ENCODE measurements at regions not wholly inside any gene's neighbourhood (a gene's known extent, or its start where the extent isn't known, plus 50 kb on each side); places are given as distances from the start of the nearest gene placed in this dataset.
"Not testable (repeated sequence)": the region's sequence is repeated elsewhere in the genome, so short reads cannot be mapped to it uniquely, and the experiment has no call there.

DNA sequence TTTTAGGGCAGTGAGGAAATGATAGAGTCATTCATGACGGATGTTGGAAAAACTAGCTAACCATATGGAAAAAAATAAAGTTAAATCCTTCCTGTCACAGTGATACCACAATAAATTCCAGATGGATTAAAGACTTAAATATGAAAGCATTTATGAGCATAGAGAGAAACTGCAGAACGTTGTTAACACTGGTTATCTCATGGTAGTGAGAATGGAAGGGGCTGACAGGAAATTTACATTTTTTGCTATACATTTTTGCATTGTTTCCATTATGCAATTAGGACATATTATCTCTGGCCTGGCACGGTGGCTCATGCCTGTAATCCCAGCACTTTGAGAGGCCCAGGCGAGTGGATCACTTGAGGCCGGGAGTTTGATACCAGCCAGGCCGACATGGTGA lies 130.5 kb upstream of the VOPP1 start:
- not testable (repeated sequence) for DNase-seq

DNA sequence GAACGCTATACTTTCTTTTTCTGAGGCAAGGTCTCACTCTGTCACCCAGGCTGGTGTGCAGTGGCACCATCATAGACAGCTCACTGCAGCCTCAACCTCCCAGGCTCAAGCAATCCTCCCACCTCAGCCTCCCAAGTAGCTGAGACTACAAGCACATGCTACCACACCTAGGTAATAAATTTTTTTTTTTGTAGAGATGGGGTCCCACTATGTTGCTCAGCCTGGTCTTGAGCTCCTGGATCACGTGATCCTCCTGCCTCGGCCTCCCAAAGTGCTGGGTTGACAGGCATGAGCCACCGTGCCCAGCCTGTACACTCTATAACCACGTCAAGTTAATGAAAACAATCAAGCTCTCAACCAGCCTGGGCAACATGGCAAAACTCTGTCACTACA lies 127.1 kb upstream of the VOPP1 start:
- not testable (repeated sequence) for DNase-seq

DNA sequence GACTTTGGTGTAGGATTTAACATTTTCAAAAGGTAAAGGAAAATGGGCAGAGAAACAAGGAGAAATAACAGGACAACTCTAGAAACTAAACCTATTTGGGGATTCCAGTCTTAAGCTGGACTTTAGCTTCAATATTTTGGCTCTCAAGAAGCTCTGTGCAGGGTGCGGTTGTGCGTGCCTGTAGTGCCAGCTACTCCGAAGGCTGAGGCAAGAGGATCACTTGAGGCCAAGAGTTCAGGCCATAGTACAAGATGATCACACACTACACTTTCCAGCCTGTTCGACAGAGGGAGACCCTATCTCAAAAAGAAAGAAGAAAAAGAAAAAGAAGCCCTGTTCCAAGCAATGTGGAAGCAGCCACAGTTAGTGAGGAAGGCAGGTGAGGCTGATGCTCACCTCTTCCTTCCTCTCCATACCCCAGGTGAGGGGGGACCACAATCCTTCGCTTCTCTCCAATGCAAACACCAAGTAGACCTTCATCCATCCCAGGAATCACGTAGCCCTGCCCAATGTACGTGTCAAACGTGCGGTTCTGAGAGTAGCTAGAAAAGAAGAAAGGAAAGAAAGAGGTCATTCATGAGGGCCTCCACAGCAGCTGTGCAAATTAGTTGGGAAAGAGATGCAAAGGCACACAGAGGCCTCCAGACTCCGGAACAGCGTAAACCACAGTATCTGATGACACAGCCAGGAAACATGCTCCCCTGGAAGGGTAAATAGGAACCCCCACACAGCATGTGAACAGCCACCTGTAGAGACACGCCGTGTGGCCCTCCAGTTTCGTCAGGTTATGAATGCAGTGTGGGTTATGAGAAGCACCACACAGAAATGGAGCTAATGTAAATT lies 126.5 kb upstream of the VOPP1 start:
- DNase-seq: peak; percentile 5

DNA sequence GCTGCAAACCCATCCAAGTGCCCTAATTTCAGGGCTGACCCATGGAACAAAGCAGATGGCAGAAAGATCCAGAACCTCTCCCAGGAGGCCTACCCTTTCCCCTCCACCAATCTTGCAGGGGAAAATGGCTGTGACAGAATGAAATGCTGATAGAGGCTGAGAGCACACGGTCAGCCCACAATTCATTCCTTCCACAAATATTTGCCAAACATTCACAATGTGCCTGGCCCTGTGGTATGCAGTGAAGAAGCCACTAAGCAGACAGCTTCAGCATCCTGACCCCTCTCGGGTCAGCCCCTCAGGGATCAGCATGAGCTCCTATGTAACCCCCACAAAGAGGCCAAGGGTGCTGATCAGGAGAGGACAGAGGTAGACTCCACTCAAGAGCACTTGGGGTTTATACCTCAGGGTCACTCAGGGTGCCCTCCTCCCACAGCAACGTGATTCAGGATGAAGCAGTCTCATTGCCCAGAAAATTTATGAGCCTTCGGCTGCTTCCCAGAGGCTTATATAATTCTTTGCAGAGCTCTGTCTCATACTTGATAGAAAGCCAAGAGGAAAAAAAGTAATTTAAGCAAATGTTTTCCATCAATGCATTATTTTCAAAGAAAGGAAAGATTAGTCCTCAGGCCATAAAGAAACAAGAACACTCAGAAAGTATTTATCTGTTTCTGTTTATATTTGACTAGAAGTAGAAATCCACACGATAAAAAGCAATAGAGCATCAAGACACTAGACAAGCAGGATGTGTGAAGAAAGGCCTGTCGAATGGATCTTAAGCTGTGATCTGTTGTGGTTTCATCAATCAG lies 123.8 kb upstream of the VOPP1 start:
- not testable (repeated sequence) for DNase-seq

DNA sequence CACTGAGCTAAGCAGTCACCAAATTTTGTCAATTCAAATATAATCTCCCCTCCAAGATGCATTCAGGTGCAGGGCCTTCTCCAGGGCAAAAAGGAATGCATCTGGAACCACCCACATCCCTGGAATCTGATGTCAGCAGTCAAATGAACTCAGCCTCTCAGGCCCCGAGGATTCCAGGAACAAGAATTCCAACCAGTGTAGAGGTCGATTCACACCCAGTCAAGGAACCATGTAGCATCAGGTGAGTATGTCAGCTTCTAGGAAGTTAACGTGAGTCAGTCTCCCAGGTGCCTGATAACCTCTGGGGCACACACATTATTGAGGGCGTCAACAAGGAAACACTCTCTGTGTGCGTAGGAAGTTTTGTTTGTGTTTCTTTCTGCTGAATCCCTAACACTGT lies 122.2 kb upstream of the VOPP1 start:
- not testable (repeated sequence) for DNase-seq

DNA sequence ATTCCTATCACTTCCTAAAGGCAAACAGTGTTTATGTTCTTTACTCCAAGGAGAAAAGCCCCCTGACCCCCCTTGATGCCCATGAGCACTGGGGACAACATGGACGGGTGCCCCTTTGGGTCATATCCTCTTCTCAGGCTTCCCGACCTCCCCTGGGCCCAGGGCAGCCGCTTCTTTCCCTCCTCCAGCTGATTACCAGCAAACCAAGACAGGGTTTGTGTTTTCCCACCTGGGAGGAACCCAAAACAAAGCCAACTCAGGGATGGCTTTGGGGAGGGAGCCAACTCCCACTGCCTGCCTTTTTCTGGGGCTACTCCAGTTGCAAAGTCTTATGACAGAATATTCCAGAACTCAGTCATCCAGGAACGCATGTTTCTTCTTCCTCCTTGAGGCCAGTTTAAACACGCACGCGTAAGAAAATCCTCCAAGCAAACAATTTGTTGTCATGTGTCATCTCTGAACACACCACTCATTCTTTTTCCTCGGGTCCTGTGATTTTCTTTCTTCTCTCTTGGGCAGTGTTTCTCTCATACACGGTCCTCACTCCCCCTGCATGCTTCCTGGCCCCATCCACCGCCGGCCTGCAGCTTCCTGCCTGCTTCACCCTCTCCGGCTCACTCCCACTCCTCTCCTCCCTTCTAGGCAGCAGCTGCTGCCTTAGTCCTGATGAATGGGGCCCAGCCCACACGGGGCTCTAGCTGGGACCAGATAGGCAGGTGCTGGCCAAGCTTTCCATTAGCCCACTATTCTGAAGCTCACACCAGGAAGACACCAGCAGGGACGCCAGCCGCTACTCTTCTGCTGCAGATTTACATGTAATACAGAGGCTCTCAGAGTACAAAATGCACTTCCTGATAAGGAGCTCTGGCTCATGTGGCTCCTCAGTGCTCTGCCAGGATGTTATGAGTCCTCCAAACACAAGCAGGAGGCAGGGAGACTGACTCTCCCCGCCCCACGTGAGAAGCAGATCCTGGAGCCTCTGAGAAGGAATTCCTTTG lies 116.7 kb upstream of the VOPP1 start:
- DNase-seq: not testable (repeated sequence)

DNA sequence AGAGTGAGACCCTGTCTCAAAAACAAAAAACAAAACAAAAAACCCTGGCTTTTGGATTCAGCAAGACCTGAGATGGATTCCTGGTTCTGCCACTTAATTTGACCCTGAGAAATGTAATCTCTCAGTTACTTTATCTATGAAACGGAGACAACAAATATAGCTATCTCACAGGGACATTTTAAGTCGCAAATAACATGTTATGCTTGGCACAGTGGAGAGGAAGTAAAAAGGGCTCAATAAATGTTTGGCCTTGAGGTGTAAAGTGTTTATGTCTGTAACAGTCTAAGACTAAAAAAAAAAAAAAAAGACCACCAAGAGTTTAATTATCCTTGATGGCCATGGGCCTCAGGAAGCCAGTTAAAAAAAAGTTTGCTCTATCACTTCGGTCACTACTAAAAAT lies 116.0 kb upstream of the VOPP1 start:
- not testable (repeated sequence) for DNase-seq

DNA sequence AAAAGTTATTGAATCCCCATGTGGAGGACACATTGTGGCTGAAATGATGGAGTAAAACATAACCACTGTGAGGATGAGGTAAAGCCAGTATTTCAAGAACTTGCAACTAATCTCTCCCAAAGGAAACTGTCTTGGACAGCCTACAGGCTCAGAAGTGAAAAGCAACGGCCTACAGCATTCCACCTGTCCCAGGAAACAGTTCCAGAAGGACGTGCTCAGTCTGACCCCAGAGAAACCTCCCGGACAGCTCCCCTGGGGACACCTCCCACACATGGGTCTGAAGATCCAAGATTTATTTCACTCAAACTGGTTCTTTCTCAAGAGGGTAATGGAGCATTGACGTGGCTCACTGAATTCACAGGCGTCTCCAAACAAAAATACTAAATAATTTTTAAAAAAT lies 115.0 kb upstream of the VOPP1 start:
- DNase-seq: not testable (repeated sequence)

DNA sequence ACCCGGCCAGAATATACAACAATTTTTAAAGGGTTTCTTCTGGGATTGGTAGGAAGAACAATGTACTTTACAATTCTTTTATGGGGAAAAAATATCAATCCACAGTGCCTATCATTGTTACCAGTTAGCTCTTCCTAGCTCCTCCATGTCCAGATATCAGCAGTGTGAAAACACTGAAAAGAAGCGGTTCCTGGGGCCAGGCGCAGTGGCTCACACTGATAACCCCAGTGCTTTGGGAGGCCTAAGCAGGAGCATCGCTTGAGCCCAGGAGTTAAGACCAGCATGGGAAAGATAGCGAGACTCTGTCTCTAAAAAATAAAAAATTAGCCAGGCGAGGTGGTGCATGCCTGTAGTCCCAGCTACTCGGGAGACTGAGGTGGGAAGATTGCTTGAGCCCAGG lies 114.5 kb upstream of the VOPP1 start:
- DNase-seq: not testable (repeated sequence)

DNA sequence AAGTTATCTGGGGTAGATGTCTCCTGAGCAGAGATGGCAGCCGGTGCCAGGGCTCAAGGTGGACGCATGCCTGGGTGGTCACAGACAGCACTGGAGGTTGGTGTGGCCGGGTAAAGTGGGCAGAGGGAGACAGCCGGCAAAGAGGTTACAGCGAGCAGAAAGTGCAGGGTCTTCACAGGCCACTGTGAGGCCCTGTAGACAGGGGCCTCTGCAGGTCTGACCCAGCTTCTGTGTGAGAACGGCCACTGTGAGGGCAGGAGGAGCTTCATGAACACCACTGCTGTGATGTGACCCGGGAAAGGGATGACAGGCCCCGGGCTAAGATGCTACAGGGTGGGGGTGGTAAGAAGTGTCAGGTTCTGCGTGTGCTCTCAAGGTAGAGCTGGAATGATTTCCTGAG lies 111.2 kb upstream of the VOPP1 start:
- DNase-seq: not testable (repeated sequence)

DNA sequence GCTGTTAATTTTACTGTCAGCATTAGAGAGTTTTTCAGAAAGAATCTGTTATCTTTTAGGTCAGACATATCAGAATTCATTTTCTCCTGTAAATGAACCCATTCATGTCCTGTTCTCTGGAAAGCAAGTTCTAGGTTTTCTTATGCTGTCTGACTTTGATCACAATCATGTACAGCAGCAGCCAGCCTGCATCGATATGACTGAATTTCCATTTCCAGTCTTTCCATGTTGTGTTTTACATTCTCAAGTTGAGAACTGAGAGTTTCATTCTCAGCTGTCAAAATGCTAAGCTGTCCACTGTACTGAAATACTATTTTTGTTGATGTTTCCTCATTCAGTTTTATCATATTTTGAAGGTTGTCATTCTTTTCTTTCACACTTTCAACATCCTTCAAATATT lies 103.3 kb upstream of the VOPP1 start:
- DNase-seq: not testable (repeated sequence)

DNA sequence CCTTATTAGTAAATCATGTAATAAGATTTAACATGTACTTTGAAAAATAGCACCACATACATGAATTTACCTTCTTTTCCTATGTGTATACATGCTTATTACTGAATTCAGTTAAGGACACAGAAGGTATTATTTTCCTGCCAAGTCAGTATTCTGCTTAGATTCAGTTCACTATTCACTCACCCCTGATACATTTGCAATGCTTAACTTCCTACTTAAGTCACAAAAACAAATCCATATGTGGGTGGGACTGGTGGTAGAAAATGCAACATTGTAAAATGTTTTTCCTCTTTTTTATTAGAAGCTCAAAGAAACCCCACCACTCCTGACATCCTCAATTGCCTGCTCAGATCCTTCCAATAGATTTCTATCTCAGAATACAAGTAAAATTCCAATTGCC lies 101.2 kb upstream of the VOPP1 start:
- not testable (repeated sequence) for DNase-seq

DNA sequence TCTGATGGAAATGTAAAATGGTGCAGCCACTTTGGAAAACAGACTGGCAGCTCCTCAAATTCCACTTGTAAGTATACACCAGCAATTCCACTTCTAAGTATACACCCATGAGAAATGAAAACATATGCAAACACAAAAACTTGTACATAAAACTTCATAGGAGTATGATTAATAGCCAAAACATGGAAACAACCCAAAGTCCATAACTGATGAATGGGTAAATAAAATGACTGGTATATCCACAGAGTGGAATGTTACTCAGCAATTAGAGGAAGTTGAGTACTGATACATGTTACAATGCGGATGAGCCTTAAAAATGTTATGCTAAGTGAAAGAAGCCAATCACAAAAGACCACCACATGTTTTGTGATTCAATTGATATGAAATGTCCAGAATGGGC lies 99.8 kb upstream of the VOPP1 start:
- not testable (repeated sequence) for DNase-seq

DNA sequence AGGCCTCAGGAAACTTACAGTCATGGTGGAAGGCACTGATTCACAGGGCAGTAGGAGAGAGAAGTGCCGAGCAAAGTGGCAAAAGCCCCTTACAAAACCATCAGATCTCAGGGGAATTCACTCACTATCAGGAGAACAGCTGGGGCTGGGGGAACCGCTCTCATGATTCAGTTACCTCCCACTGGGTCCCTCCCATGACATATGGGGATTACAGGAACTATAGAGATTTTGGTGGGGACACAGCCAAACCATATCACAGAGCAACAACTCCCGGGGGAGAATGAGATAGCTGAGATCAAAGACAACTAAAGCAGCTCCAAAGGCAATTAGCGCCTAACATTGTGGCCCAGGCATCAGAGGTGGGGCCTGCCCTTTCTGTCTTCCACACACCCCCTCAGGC lies 85.4 kb upstream of the VOPP1 start:
- no peak for DNase-seq

DNA sequence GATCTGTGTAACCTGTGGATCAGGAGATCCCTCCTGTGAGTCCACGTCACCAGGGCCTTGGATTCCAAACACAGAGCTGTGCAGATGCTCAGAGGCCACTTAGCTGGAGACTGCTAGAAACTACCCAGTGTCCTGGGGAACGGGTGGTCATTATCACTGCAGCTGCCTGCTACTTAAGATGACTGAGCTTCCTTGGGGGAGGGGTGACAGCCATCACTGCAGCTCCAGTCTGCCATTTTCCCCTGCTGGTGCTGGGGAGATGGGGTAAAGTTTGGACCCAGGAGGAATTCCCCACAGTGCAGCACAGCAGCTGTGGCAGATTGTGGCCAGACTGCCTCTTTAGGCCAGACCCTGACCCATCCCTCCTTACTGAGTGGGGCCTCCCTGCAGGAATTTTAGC lies 78.8 kb upstream of the VOPP1 start:
- DNase-seq: no peak

DNA sequence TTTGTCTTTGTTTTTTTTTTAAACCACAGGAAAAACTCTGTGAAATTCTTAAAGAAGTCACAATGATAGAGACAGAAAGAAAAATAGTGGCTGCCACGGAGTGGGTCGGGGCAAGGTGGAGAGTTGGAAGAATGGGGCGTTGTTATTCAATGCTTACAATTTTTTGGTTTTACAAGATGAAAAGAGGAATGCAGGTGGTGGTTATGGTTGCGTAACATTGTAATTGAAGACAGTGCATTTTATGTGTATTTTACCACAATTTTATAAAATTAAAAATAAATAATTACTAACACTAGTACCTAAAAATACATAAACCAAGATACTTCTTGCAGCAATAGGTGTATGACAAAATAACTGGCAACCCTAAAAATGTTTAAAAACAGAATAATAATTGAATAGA lies 76.9 kb upstream of the VOPP1 start:
- no peak for DNase-seq

DNA sequence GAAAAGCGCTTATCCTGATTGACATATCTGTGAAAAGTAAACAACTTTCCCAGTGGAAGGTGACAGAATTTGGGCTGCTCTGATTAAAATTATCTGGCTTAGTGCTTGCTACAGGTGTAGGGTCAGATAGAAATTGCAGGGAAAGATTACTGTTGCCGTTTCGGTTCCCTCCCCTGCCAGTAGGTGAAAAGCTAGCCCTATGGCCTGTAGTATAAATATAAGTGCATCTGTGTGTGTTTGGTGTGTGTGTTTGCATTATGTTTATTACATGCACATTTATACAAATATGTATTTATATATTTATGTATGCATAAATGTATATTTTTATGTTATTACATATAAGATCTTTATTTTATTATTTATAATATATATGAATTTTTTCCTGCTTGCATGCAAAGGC lies 72.3 kb upstream of the VOPP1 start:
- DNase-seq: no peak

DNA sequence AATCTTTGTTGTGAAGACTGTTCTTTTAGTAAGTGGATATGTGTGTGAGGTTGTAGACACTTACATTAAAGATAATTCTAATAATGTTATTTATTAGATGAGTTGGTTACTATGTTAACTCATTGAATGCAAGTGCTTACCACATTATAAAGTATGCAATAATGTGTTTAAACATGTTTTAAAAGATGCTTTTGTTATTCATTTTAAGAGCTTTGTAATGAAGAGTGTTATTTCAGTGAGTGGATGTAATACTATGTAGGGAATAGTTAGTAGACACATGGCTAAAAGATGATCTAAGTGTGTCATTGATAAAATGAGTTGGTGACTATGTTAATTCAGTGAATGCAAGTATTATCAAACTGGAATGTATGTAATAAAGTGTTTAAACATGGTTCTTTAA lies 70.0 kb upstream of the VOPP1 start:
- DNase-seq: no peak

DNA sequence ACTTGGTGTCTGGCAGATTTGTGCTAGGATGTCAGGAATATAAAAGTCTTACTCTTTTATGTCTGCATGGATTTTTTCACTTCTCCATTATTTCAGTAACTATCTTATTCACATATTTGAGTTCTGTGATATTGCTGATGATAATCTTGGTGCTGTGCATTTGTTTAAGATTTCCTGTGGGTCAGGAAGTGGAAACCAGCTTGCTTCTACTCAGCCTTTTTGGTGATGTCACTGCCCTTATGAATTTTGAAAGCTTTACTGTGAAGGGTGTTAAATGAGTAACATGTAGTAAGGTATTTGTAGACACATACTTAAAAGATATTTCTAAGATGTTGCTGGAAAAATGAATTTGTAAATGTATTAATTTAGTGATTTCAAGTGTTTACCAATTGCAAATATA lies 69.5 kb upstream of the VOPP1 start:
- DNase-seq: no peak

DNA sequence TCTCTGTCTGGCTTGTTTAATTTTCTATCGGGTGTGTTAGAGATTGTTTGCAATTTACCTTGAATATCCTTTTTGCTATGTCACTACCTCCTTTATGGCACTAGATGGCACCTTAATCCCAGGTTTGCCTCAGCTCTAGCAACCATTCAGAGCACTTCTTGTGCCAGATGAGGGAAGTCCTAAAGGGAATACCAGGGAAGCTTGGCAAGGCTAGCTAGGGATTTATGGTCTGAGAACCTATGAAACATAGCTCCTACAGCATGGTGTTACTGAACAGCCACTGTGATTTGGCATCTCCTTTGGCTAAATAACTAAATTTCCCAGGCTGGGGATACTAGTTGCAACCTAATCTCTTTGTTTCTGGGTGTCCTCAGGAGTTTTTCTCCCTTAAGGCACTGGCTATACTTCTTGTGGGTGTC lies 69.0 kb upstream of the VOPP1 start:
- DNase-seq: peak; percentile 20

DNA sequence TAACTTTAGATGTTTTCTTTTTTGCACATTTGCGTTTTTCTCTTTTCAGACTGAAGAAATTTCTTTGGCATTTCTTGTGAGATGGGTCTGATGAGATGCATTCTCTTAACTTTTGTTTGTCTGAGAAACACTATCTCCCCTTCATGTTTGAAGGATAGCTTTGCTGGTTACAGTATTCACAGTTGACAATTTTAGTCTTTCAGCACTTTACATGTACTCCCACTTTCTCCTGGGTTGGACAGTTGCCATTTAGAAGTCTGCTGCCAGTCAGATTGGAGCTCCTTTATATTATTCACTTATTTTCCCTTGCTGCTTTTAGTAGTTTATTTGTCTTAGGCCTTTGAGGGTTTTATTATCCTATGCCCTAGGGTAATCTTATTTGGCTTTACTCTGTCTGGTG lies 67.3 kb upstream of the VOPP1 start:
- DNase-seq: no peak

DNA sequence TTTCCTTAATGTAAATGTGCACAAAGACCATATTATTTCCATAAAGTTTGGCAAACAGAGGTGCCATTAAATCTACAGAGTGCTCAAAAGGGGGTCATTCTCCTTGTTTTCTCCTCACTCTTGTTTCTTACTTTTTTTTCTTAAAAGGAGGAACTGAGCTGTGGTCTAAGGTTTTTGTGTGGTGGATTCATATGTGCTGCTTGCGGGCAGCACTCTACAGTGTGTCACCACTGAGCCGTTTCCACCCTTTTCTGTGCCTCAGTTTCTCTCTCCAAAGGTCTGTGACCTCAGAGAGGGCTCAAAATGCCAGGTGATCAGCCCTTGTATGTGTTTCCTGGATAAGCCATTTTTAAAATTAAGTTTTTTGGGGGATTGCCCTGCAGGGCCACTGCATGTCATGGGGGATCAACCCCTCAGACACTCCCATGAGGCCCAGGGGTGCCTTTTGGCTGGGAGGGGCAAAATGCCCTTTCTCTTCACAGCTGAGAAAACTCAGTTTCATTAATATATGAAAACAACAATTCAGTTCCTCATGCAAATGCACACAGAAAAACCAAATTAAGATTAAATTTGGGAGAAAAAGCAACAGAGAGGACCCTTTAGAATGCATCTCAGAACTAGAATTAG lies 56.9 kb upstream of the VOPP1 start:
- DNase-seq: no peak
